GM12873 (cell line): ENCODE measurements at regions not wholly inside any gene's neighbourhood (a gene's known extent, or its start where the extent isn't known, plus 50 kb on each side); places are given as distances from the start of the nearest gene placed in this dataset.

Experiments
- CTCF ChIP-seq: IDR thresholded peaks from 2 replicates; pipeline ENCODE4 v1.5.1; 2012; ENCODE audit warnings: low read depth, mild to moderate bottlenecking, moderate library complexity, low read length, control low read depth; ENCODE audit not compliant: insufficient read depth; ENCODE audit errors: missing control alignments

- TF ChIP-seq CTCF: no peak
Observed at GRCh38 chr18:7417727-7418126, 149.4 kb upstream of the PTPRM start.

GRCh38 chr18:7429831-7430230 lies 137.3 kb upstream of the PTPRM start:
- TF ChIP-seq CTCF: no peak

- no peak for TF ChIP-seq CTCF
Observed at GRCh38 chr18:7436166-7436565, 130.9 kb upstream of the PTPRM start.

- TF ChIP-seq CTCF: no peak
Observed at GRCh38 chr18:7437870-7438269, 129.2 kb upstream of the PTPRM start.

GRCh38 chr18:7438646-7439045 lies 128.5 kb upstream of the PTPRM start:
- TF ChIP-seq CTCF: no peak

- no peak for TF ChIP-seq CTCF
Observed at GRCh38 chr18:7447318-7448028, 119.6 kb upstream of the PTPRM start.

GRCh38 chr18:7452331-7452730 lies 114.8 kb upstream of the PTPRM start:
- TF ChIP-seq CTCF: peak; percentile 70
